NCI-H69 (cell line): ENCODE measurements at regions not wholly inside any gene's neighbourhood (a gene's known extent, or its start where the extent isn't known, plus 50 kb on each side); places are given as distances from the start of the nearest gene placed in this dataset.

Experiments used
- DNase-seq: peaks from one replicate; lab custom pipeline; 2025; lab: John Stamatoyannopoulos, UW

GRCh38 chrX:9148615-9149399, 114.9 kb upstream of the FAM9B start:
- no peak for DNase-seq

- no peak for DNase-seq
These were observed 115.7 kb upstream of the FAM9B start for GRCh38 chrX:9149501-9150245.

- DNase-seq: no peak
These were observed 117.9 kb upstream of the FAM9B start for GRCh38 chrX:9151772-9152307.

GRCh38 chrX:9153300-9153699, 119.4 kb upstream of the FAM9B start:
- DNase-seq: no peak

- DNase-seq: no peak
These were observed 124.7 kb upstream of the FAM9B start for GRCh38 chrX:9158611-9159010.

- DNase-seq: no peak
These were observed 126.9 kb upstream of the FAM9B start for GRCh38 chrX:9160698-9161329.

- no peak for DNase-seq
These were observed 128.8 kb upstream of the FAM9B start for GRCh38 chrX:9162698-9163097.

GRCh38 chrX:9163214-9163709, 129.3 kb upstream of the FAM9B start:
- DNase-seq: peak; percentile 87

GRCh38 chrX:9164086-9164485, 130.2 kb upstream of the FAM9B start:
- no peak for DNase-seq

- DNase-seq: no peak
These were observed 130.9 kb upstream of the FAM9B start for GRCh38 chrX:9164533-9165426.

GRCh38 chrX:9166584-9166944, 132.6 kb upstream of the FAM9B start:
- no peak for DNase-seq

GRCh38 chrX:9171841-9172463, 138.0 kb upstream of the FAM9B start:
- no peak for DNase-seq

GRCh38 chrX:9172464-9172850, 138.5 kb upstream of the FAM9B start:
- DNase-seq: no peak

GRCh38 chrX:9180623-9181022, 146.7 kb upstream of the FAM9B start:
- peak; percentile 17 for DNase-seq

GRCh38 chrX:9182041-9182440, 148.1 kb upstream of the FAM9B start:
- DNase-seq: no peak

GRCh38 chrX:9183481-9183880, 149.6 kb upstream of the FAM9B start:
- no peak for DNase-seq

GRCh38 chrX:9184211-9184610, 150.3 kb upstream of the FAM9B start:
- DNase-seq: no peak

- peak; percentile 64 for DNase-seq
These were observed 154.2 kb upstream of the FAM9B start for GRCh38 chrX:9188117-9188516.

- peak; percentile 85 for DNase-seq
These were observed 155.4 kb upstream of the FAM9B start for GRCh38 chrX:9189286-9189685.

GRCh38 chrX:9191392-9191791, 157.5 kb upstream of the FAM9B start:
- DNase-seq: no peak
